K562 (cell line): ENCODE measurements at regions not wholly inside any gene's neighbourhood (a gene's known extent, or its start where the extent isn't known, plus 50 kb on each side); places are given as distances from the start of the nearest gene placed in this dataset.

ENCODE experiments used
- ATAC-seq: fragments of 200-7000 bp; cut with Tn5 transposase; 3 replicates; pipeline ENCODE4 v1.9.1; 2020; ENCODE audit warnings: moderate library complexity
- BruUV-seq: library from RNA; stranded (reverse); fragments of 400-500 nt; replicated peaks from 2 replicates; lab custom pipeline; 2021; lab: Mats Ljungman, UMichigan
- CTCF ChIA-PET: fragments of 300-600 bp; formaldehyde crosslinking; extraction: SDS; loops from one replicate; lab custom pipeline; 2021; ENCODE audit warnings: low intra/inter-chr PET ratio; lab: Yijun Ruan, JAX
- POLR2A ChIA-PET: fragments of 300-600, 350-650 bp; sonication (Branson Sonifier 250); formaldehyde crosslinking; extraction: SDS; loops from one replicate; lab custom pipeline; 2021; ENCODE audit warnings: antibody characterized with exemption, inconsistent platforms; lab: Yijun Ruan, JAX
- DNase-seq, 4 experiments: peaks; one replicate each; pipeline versions ENCODE4 v3.0.0 to v3.0.0-alpha.2; 2011 to 2018; ENCODE audit warnings: low spot score in 3 of 4, mixed read lengths in 3 of 4; ENCODE audit errors: extremely low read depth in 1 of 4
- FAIRE-seq: peaks from 2 replicates; lab custom pipeline; 2011; peaks lifted over from hg19 to GRCh38; lab: Jason Lieb, UNC
- H2AFZ ChIP-seq: 2 replicates; pipeline ENCODE4 v1.6.0; 2011; ENCODE audit warnings: low read depth, low read length, control low read depth, inconsistent platforms
- H3K27ac ChIP-seq: fragments of 200-600 bp; 3 replicates; pipeline ENCODE4 v1.8.0; 2011; ENCODE audit warnings: low read depth, mild to moderate bottlenecking, control low read depth, inconsistent platforms, low read length, moderate library complexity, mixed read lengths; ENCODE audit errors: extremely low read depth
- H3K27me3 ChIP-seq, 2 experiments: fragments of 300-600 bp in 1 of 2; 2 replicates in 1 of 2; 3 replicates in 1 of 2; pipeline versions ENCODE4 v1.6.0 to v1.8.0; 2011; ENCODE audit warnings: inconsistent platforms in 2 of 2, low read length in 2 of 2, mild to moderate bottlenecking in 1 of 2, mixed read lengths in 1 of 2, moderate library complexity in 1 of 2; ENCODE audit not compliant: control insufficient read depth in 2 of 2, insufficient read depth in 2 of 2
- H3K36me3 ChIP-seq: fragments of 300-600 bp; 3 replicates; pipeline ENCODE4 v1.8.0; 2011; ENCODE audit warnings: mild to moderate bottlenecking, low read length, inconsistent platforms; ENCODE audit not compliant: control insufficient read depth, insufficient read depth
- H3K4me1 ChIP-seq, 2 experiments: fragments of 200-600 bp in 1 of 2; replicated peaks in 1 of 2; 2 replicates in 1 of 2; 3 replicates in 1 of 2; pipeline versions ENCODE4 v1.5.1 to v1.8.0; 2011; ENCODE audit warnings: inconsistent platforms in 2 of 2, low read length in 2 of 2, mild to moderate bottlenecking in 1 of 2, mixed read lengths in 1 of 2, moderate library complexity in 1 of 2; ENCODE audit not compliant: control insufficient read depth in 2 of 2, insufficient read depth in 2 of 2
- H3K4me2 ChIP-seq: 2 replicates; pipeline ENCODE4 v1.6.1; 2011; ENCODE audit warnings: low read length, control low read depth, inconsistent platforms, mixed read lengths; ENCODE audit not compliant: insufficient read depth
- H3K4me3 ChIP-seq: fragments of 200-600 bp; sonication (generic), shearing (Covaris generic); 2 replicates; pipeline ENCODE4 v1.5.1; 2016; ENCODE audit warnings: control low read depth, inconsistent platforms
- H3K79me2 ChIP-seq: fragments of 200-600 bp; 3 replicates; pipeline ENCODE4 v1.8.0; 2011; ENCODE audit warnings: low read length, inconsistent platforms; ENCODE audit not compliant: control insufficient read depth, insufficient read depth
- H3K9ac ChIP-seq, 2 experiments: 2 replicates each; pipeline versions ENCODE4 v1.6.0 to v1.6.1; 2011; ENCODE audit warnings: low read depth in 2 of 2, low read length in 2 of 2, control low read depth in 1 of 2, inconsistent platforms in 1 of 2, mild to moderate bottlenecking in 1 of 2, mixed read lengths in 1 of 2; ENCODE audit not compliant: insufficient read depth in 1 of 2
- H3K9me1 ChIP-seq: one replicate; pipeline ENCODE4 v1.6.0; 2011; ENCODE audit warnings: inconsistent platforms, mild to moderate bottlenecking, low read length, moderate library complexity; ENCODE audit not compliant: control insufficient read depth, insufficient read depth
- H3K9me3 ChIP-seq: replicated peaks from 2 replicates; pipeline ENCODE4 v1.5.1; 2011; ENCODE audit warnings: low read depth, low read length, inconsistent platforms; ENCODE audit not compliant: control insufficient read depth, insufficient read depth
- H4K20me1 ChIP-seq: replicated peaks from 2 replicates; pipeline ENCODE4 v1.6.1; 2011; ENCODE audit warnings: low read length, inconsistent platforms, mixed read lengths; ENCODE audit not compliant: control insufficient read depth, insufficient read depth
- CEBPZ ChIP-seq: fragments of 150-350 bp; IDR thresholded peaks from 2 replicates; pipeline ENCODE4 v1.6.1; 2014; ENCODE audit warnings: low read depth, mild to moderate bottlenecking, low read length, borderline replicate concordance
- CTCF ChIP-seq, 3 experiments: IDR thresholded peaks in 2 of 3; conservative IDR thresholded peaks in 1 of 3; 2 replicates each; pipeline ENCODE4 v1.5.1; 2011 to 2012; ENCODE audit warnings: low read length in 3 of 3, mild to moderate bottlenecking in 3 of 3, control low read depth in 2 of 3, improper control_type of control experiment in 1 of 3, inconsistent platforms in 1 of 3, low read depth in 1 of 3, mixed read lengths in 1 of 3, moderate library complexity in 1 of 3; ENCODE audit not compliant: insufficient read depth in 2 of 3
- CUX1 ChIP-seq: fragments of 200-800 bp; sonication (Bioruptor generic); IDR thresholded peaks from 2 replicates; pipeline ENCODE4 v1.6.1; 2016; ENCODE audit warnings: missing genetic modification characterization, missing compliant biosample characterization
- IRF1 ChIP-seq: sonication (generic); formaldehyde crosslinking; IDR thresholded peaks from 2 replicates; pipeline ENCODE4 v1.8.0; 2022; ENCODE audit warnings: missing genetic modification reagents, mild to moderate bottlenecking, borderline replicate concordance
- NR2C2 ChIP-seq, 2 experiments: fragments of 200-800 bp in 1 of 2; sonication (Bioruptor generic) in 1 of 2; sonication (generic) in 1 of 2; formaldehyde crosslinking in 1 of 2; IDR thresholded peaks; 2 replicates each; pipeline versions ENCODE4 v1.6.1 to v1.8.0; 2016 to 2022; ENCODE audit warnings: mild to moderate bottlenecking in 1 of 2, missing compliant biosample characterization in 1 of 2, missing genetic modification characterization in 1 of 2, missing genetic modification reagents in 1 of 2
- ZNF408 ChIP-seq: fragments of 250-450 bp; sonication (Bioruptor Pico); IDR thresholded peaks from 2 replicates; pipeline ENCODE4 v1.4.0; 2020; ENCODE audit warnings: low read depth, mild to moderate bottlenecking, moderate library complexity
- ZNF511 ChIP-seq: sonication (generic); formaldehyde crosslinking; IDR thresholded peaks from 2 replicates; pipeline ENCODE4 v1.8.0; 2022; ENCODE audit warnings: mild to moderate bottlenecking, missing genetic modification reagents
- ZNF586 ChIP-seq: fragments of 450-650 bp; formaldehyde crosslinking; conservative IDR thresholded peaks from 2 replicates; pipeline ENCODE4 v1.4.0; 2020; ENCODE audit warnings: mild to moderate bottlenecking, moderate library complexity
- WGBS: fragments of 100-300 bp; shearing (Covaris generic); methylation state at CpG from one replicate; pipeline ENCODE4 v1.1.6; 2016; ENCODE audit warnings: low coverage, mixed read lengths; ENCODE audit not compliant: insufficient coverage; ENCODE audit errors: missing lambda C conversion rate; 5-methylcytosine and 5-hydroxymethylcytosine counted together
- in situ Hi-C: fragments of 300-500 bp; cut with MboI; formaldehyde crosslinking; loops from 4 replicates; pipeline ENCODE4 v1.15.0; 2018; ENCODE audit warnings: inconsistent platforms, mixed read lengths
- intact Hi-C: fragments of 100-400 bp; cut with micrococcal nuclease; formaldehyde crosslinking; loops from 2 replicates; pipeline ENCODE4 v1.14.2; 2022

GRCh38 chr10:2619472-2619871 is 447.9 kb upstream of the PFKP start:
- ChIA-PET POLR2A (no interaction called here), CTCF (interaction anchor here (0.6 to 0.9 kb wide), 2 partner anchors 98 to 359 kb away, joined by 3 to 4 read pairs; no protein-coding TSS in a partner anchor)
- peak; percentile 76 for ATAC-seq
- Histone ChIP-seq H3K27me3 (peaks cover 0 to 9% of the 10 kb centered on the region in 2 experiments; a peak in 2 of 5 replicates), H3K9ac (no peak overlapping the region), H3K36me3 (no peaks in the 10 kb centered on the region), H3K4me2 (no peak overlapping the region), H3K27ac (no peak overlapping the region), H2AFZ (no peak overlapping the region), H4K20me1 (no peaks in the 10 kb centered on the region), H3K9me3 (no peaks in the 10 kb centered on the region), H3K9me1 (no peaks in the 10 kb centered on the region), H3K4me3 (no peak overlapping the region), H3K4me1 (no peaks in the 10 kb centered on the region; a peak in 1 of 5 replicates), H3K79me2 (no peaks in the 10 kb centered on the region)
- no TSS peak for BruUV-seq
- intact Hi-C loops = no loop called here
- peak; percentile 9 to 42 (median 24) for DNase-seq
- in situ Hi-C loops = no loop called here
- 0% methylated on average over 4 of the region's 4 CpGs for WGBS
- no peak for FAIRE-seq
- peak; percentile 31 to 57 (median 52); a peak in 5 of 6 replicates for TF ChIP-seq CTCF (IDR thresholded peaks at IDR 0.05 in 2 of 3, conservative IDR thresholded peaks at IDR 0.05 in 1 of 3; ENCODE audit: insufficient read depth in 2 of 3, low read depth in 1 of 3, low read length in 3 of 3)
- no peak for TF ChIP-seq NR2C2 (CRISPR knock-in tag; IDR thresholded peaks at IDR 0.05)
- no peak for TF ChIP-seq NR2C2 (tag; IDR thresholded peaks at IDR 0.05)
- TF ChIP-seq ZNF586 (CRISPR knock-in tag) = no peak
- TF ChIP-seq IRF1 (CRISPR knock-in tag) = no peak
- no peak for TF ChIP-seq ZNF408 (CRISPR knock-in tag)
- TF ChIP-seq CEBPZ = no peak
- no peak for TF ChIP-seq CUX1 (CRISPR knock-in tag)
- TF ChIP-seq ZNF511 = no peak
